ENCODE measurements at regions not wholly inside any gene's neighbourhood (a gene's known extent, or its start where the extent isn't known, plus 50 kb on each side); places are given as distances from the start of the nearest gene placed in this dataset.

GRCh38 chr7:17516771-17517170, 218.3 kb downstream of the AHR start:
- no peak for TF ChIP-seq TEAD4 (IDR thresholded peaks at IDR 0.05; ENCODE audit: borderline replicate concordance, insufficient read depth)
- TF ChIP-seq, protein P1, sequence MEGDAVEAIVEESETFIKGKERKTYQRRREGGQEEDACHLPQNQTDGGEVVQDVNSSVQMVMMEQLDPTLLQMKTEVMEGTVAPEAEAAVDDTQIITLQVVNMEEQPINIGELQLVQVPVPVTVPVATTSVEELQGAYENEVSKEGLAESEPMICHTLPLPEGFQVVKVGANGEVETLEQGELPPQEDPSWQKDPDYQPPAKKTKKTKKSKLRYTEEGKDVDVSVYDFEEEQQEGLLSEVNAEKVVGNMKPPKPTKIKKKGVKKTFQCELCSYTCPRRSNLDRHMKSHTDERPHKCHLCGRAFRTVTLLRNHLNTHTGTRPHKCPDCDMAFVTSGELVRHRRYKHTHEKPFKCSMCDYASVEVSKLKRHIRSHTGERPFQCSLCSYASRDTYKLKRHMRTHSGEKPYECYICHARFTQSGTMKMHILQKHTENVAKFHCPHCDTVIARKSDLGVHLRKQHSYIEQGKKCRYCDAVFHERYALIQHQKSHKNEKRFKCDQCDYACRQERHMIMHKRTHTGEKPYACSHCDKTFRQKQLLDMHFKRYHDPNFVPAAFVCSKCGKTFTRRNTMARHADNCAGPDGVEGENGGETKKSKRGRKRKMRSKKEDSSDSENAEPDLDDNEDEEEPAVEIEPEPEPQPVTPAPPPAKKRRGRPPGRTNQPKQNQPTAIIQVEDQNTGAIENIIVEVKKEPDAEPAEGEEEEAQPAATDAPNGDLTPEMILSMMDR (IDR thresholded peaks at IDR 0.05) = no peak
- no peak for TF ChIP-seq FOSL2 (IDR thresholded peaks at IDR 0.05; ENCODE audit: borderline replicate concordance, low read depth)
- no peak for TF ChIP-seq CHD2 (IDR thresholded peaks at IDR 0.05; ENCODE audit: low read length, partially characterized antibody)
- TF ChIP-seq MEF2A (IDR thresholded peaks at IDR 0.05; ENCODE audit: borderline replicate concordance, low read depth) = no peak
- TF ChIP-seq USF2 (IDR thresholded peaks at IDR 0.05; ENCODE audit: borderline replicate concordance, low read depth, low read length) = no peak
- TF ChIP-seq, protein P2, sequence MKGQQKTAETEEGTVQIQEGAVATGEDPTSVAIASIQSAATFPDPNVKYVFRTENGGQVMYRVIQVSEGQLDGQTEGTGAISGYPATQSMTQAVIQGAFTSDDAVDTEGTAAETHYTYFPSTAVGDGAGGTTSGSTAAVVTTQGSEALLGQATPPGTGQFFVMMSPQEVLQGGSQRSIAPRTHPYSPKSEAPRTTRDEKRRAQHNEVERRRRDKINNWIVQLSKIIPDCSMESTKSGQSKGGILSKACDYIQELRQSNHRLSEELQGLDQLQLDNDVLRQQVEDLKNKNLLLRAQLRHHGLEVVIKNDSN (IDR thresholded peaks at IDR 0.05; ENCODE audit: borderline replicate concordance, low read depth) = no peak
- no peak for TF ChIP-seq RCOR1 (IDR thresholded peaks at IDR 0.05; ENCODE audit: low read length)
- no peak for TF ChIP-seq RFX5 (IDR thresholded peaks at IDR 0.05; ENCODE audit: low read length)
- TF ChIP-seq TAF1 (IDR thresholded peaks at IDR 0.05; ENCODE audit: borderline replicate concordance, low read depth, low read length) = no peak
- TF ChIP-seq POLR2AphosphoS5 (IDR thresholded peaks at IDR 0.05; ENCODE audit: low read depth, low read length) = no peak
- no peak for TF ChIP-seq FOXM1 (IDR thresholded peaks at IDR 0.05; ENCODE audit: low read depth)
- no peak for TF ChIP-seq EZH2phosphoT487 (IDR thresholded peaks at IDR 0.05; ENCODE audit: borderline replicate concordance, low read depth)
- TF ChIP-seq MAX (IDR thresholded peaks at IDR 0.05; ENCODE audit: low read depth) = no peak

All from SK-N-SH (cell line).